ENCODE measurements at regions not wholly inside any gene's neighbourhood (a gene's known extent, or its start where the extent isn't known, plus 50 kb on each side); places are given as distances from the start of the nearest gene placed in this dataset.
A peak's percentile ranks its signal among the peaks of the same experiment; 100 is the strongest.

GRCh38 chr16:85990861-85991301 is 91.9 kb downstream of the IRF8 start:
- DNase-seq (ENCODE audit: low read depth) = no peak

- no peak for DNase-seq (ENCODE audit: low read depth)
Measured at GRCh38 chr16:85991425-85991824, 92.5 kb downstream of the IRF8 start.

GRCh38 chr16:85991856-85992255 is 92.9 kb downstream of the IRF8 start:
- no peak for DNase-seq (ENCODE audit: low read depth)

GRCh38 chr16:85992359-85992758 is 93.4 kb downstream of the IRF8 start:
- DNase-seq (ENCODE audit: low read depth) = no peak

GRCh38 chr16:85992779-85993178 is 93.8 kb downstream of the IRF8 start:
- no peak for DNase-seq (ENCODE audit: low read depth)

GRCh38 chr16:85994492-85995490 is 95.8 kb downstream of the IRF8 start:
- DNase-seq (ENCODE audit: low read depth) = no peak

GRCh38 chr16:85995541-85996423 is 96.8 kb downstream of the IRF8 start:
- no peak for DNase-seq (ENCODE audit: low read depth)

GRCh38 chr16:85996843-85997242 is 97.9 kb downstream of the IRF8 start:
- no peak for DNase-seq (ENCODE audit: low read depth)

GRCh38 chr16:85998171-85998867 is 99.4 kb downstream of the IRF8 start:
- no peak for DNase-seq (ENCODE audit: low read depth)

GRCh38 chr16:85998868-85999729 is 100.1 kb downstream of the IRF8 start:
- no peak for DNase-seq (ENCODE audit: low read depth)

GRCh38 chr16:85999778-86000177 is 100.8 kb downstream of the IRF8 start:
- DNase-seq (ENCODE audit: low read depth) = no peak

GRCh38 chr16:86002178-86002900 is 103.4 kb downstream of the IRF8 start:
- no peak for DNase-seq (ENCODE audit: low read depth)

GRCh38 chr16:86007524-86007923 is 108.6 kb downstream of the IRF8 start:
- DNase-seq (ENCODE audit: low read depth) = no peak

GRCh38 chr16:86010680-86011141 is 111.7 kb downstream of the IRF8 start:
- no peak for DNase-seq (ENCODE audit: low read depth)

GRCh38 chr16:86011532-86011931 is 112.6 kb downstream of the IRF8 start:
- DNase-seq (ENCODE audit: low read depth) = no peak

GRCh38 chr16:86012221-86012620 is 113.3 kb downstream of the IRF8 start:
- DNase-seq (ENCODE audit: low read depth) = no peak

- no peak for DNase-seq (ENCODE audit: low read depth)
Measured at GRCh38 chr16:86013867-86014266, 114.9 kb downstream of the IRF8 start.

- no peak for DNase-seq (ENCODE audit: low read depth)
Measured at GRCh38 chr16:86015606-86016005, 116.6 kb downstream of the IRF8 start.

GRCh38 chr16:86016201-86016965 is 117.4 kb downstream of the IRF8 start:
- peak; percentile 8 for DNase-seq (ENCODE audit: low read depth)

All from HS-5 (cell line).